Muscle layer of colon (tissue), 2 donors: ENCODE measurements at regions not wholly inside any gene's neighbourhood (a gene's known extent, or its start where the extent isn't known, plus 50 kb on each side); places are given as distances from the start of the nearest gene placed in this dataset.

Source experiments
- H3K27ac ChIP-seq: one replicate; pipeline ENCODE4 v1.7.0; 2013; ENCODE audit warnings: low read depth, mild to moderate bottlenecking, low read length, moderate library complexity
- H3K27me3 ChIP-seq, 2 donors: one replicate each; pipeline ENCODE4 v1.7.0; 2013; ENCODE audit warnings: low read length in 2 of 2, mild to moderate bottlenecking in 2 of 2; ENCODE audit not compliant: insufficient read depth in 2 of 2, control insufficient read depth in 1 of 2
- H3K36me3 ChIP-seq: one replicate; pipeline ENCODE4 v1.7.0; 2013; ENCODE audit warnings: mild to moderate bottlenecking, low read length; ENCODE audit not compliant: insufficient read depth
- H3K4me1 ChIP-seq: one replicate; pipeline ENCODE4 v1.7.0; 2013; ENCODE audit warnings: mild to moderate bottlenecking, low read length; ENCODE audit not compliant: insufficient read depth
- H3K4me3 ChIP-seq, 2 donors: one replicate each; pipeline ENCODE4 v1.7.0; 2013; ENCODE audit warnings: low read length in 2 of 2, low read depth in 1 of 2, mild to moderate bottlenecking in 1 of 2, moderate library complexity in 1 of 2
- H3K9ac ChIP-seq: one replicate; pipeline ENCODE4 v1.7.0; 2013; ENCODE audit warnings: low read length
- H3K9me3 ChIP-seq: one replicate; pipeline ENCODE4 v1.7.0; 2013; ENCODE audit warnings: mild to moderate bottlenecking, low read length
- donor health status: abdominal sarcoma.
- donor health status: Adenocarcinoma of cecum.

- H3K4me1 ChIP-seq, result peaks cover 30% of the 10 kb centered on the region
- no peak overlapping the region for H3K4me3 ChIP-seq
- no peaks in the 10 kb centered on the region for H3K9me3 ChIP-seq
These were observed 86.0 kb upstream of the ALDH1L1 start for GRCh38 chr3:126266291-126266840.

GRCh38 chr3:126264952-126265351, 84.6 kb upstream of the ALDH1L1 start:
- H3K9ac ChIP-seq, result no peak overlapping the region
- H3K27me3 ChIP-seq, result no peaks in the 10 kb centered on the region
- no peak overlapping the region for H3K4me3 ChIP-seq
- no peak overlapping the region for H3K27ac ChIP-seq
- no peaks in the 10 kb centered on the region for H3K9me3 ChIP-seq
- H3K4me1 ChIP-seq, result peaks cover 18% of the 10 kb centered on the region
- no peaks in the 10 kb centered on the region for H3K36me3 ChIP-seq

More at GRCh38 chr3:126266291-126266840, 86.0 kb upstream of the ALDH1L1 start:
- Histone ChIP-seq H3K27me3 (no peaks in the 10 kb centered on the region), H3K36me3 (no peaks in the 10 kb centered on the region), H3K27ac (no peak overlapping the region), H3K9ac (no peak overlapping the region)

- Histone ChIP-seq H3K4me1 (peaks cover 14% of the 10 kb centered on the region), H3K9ac (no peak overlapping the region), H3K36me3 (no peaks in the 10 kb centered on the region), H3K27ac (no peak overlapping the region), H3K27me3 (no peaks in the 10 kb centered on the region), H3K9me3 (no peaks in the 10 kb centered on the region), H3K4me3 (no peak overlapping the region)
These were observed 84.0 kb upstream of the ALDH1L1 start for GRCh38 chr3:126264381-126264780.

GRCh38 chr3:126263971-126264370, 83.6 kb upstream of the ALDH1L1 start:
- H3K36me3 ChIP-seq, result no peaks in the 10 kb centered on the region
- no peaks in the 10 kb centered on the region for H3K9me3 ChIP-seq
- peaks cover 14% of the 10 kb centered on the region for H3K4me1 ChIP-seq
- H3K9ac ChIP-seq, result no peak overlapping the region
- no peak overlapping the region for H3K27ac ChIP-seq
- no peaks in the 10 kb centered on the region for H3K27me3 ChIP-seq
- H3K4me3 ChIP-seq, result no peak overlapping the region

GRCh38 chr3:126263539-126263938, 83.2 kb upstream of the ALDH1L1 start:
- Histone ChIP-seq H3K4me3 (no peak overlapping the region), H3K27me3 (no peaks in the 10 kb centered on the region), H3K9ac (no peak overlapping the region), H3K9me3 (no peaks in the 10 kb centered on the region), H3K27ac (no peak overlapping the region), H3K36me3 (no peaks in the 10 kb centered on the region), H3K4me1 (peaks cover 14% of the 10 kb centered on the region)

GRCh38 chr3:126262227-126262626, 81.8 kb upstream of the ALDH1L1 start:
- Histone ChIP-seq H3K36me3 (no peaks in the 10 kb centered on the region), H3K27ac (no peak overlapping the region), H3K4me3 (no peak overlapping the region), H3K27me3 (no peaks in the 10 kb centered on the region), H3K4me1 (peaks cover 7% of the 10 kb centered on the region), H3K9me3 (no peaks in the 10 kb centered on the region), H3K9ac (no peak overlapping the region)

- Histone ChIP-seq H3K27ac (no peak overlapping the region), H3K36me3 (no peaks in the 10 kb centered on the region), H3K9me3 (no peaks in the 10 kb centered on the region), H3K27me3 (no peaks in the 10 kb centered on the region), H3K9ac (no peak overlapping the region), H3K4me3 (no peak overlapping the region), H3K4me1 (no peaks in the 10 kb centered on the region)
These were observed 80.7 kb upstream of the ALDH1L1 start for GRCh38 chr3:126261037-126261436.

- H3K9ac ChIP-seq, result no peak overlapping the region
- no peaks in the 10 kb centered on the region for H3K4me1 ChIP-seq
- H3K27me3 ChIP-seq, result no peaks in the 10 kb centered on the region
- H3K9me3 ChIP-seq, result no peaks in the 10 kb centered on the region
- no peak overlapping the region for H3K4me3 ChIP-seq
- no peaks in the 10 kb centered on the region for H3K36me3 ChIP-seq
- no peak overlapping the region for H3K27ac ChIP-seq
These were observed 79.3 kb upstream of the ALDH1L1 start for GRCh38 chr3:126259411-126260391.

- no peaks in the 10 kb centered on the region for H3K4me1 ChIP-seq
- no peaks in the 10 kb centered on the region for H3K36me3 ChIP-seq
- H3K4me3 ChIP-seq, result no peak overlapping the region
- no peaks in the 10 kb centered on the region for H3K27me3 ChIP-seq
- no peak overlapping the region for H3K9ac ChIP-seq
- H3K27ac ChIP-seq, result no peak overlapping the region
- no peaks in the 10 kb centered on the region for H3K9me3 ChIP-seq
These were observed 78.3 kb upstream of the ALDH1L1 start for GRCh38 chr3:126258670-126259069.

GRCh38 chr3:126257984-126258383, 77.6 kb upstream of the ALDH1L1 start:
- H3K27me3 ChIP-seq, result no peaks in the 10 kb centered on the region
- H3K4me3 ChIP-seq, result no peak overlapping the region
- H3K9ac ChIP-seq, result no peak overlapping the region
- H3K36me3 ChIP-seq, result no peaks in the 10 kb centered on the region
- no peaks in the 10 kb centered on the region for H3K9me3 ChIP-seq
- no peak overlapping the region for H3K27ac ChIP-seq
- no peaks in the 10 kb centered on the region for H3K4me1 ChIP-seq

GRCh38 chr3:126257174-126257573, 76.8 kb upstream of the ALDH1L1 start:
- H3K27me3 ChIP-seq, result no peaks in the 10 kb centered on the region
- no peak overlapping the region for H3K27ac ChIP-seq
- H3K9me3 ChIP-seq, result no peaks in the 10 kb centered on the region
- no peaks in the 10 kb centered on the region for H3K4me1 ChIP-seq
- no peak overlapping the region for H3K9ac ChIP-seq
- no peak overlapping the region for H3K4me3 ChIP-seq
- H3K36me3 ChIP-seq, result no peaks in the 10 kb centered on the region
